ENCODE measurements at regions not wholly inside any gene's neighbourhood (a gene's known extent, or its start where the extent isn't known, plus 50 kb on each side); places are given as distances from the start of the nearest gene placed in this dataset.

GRCh38 chr13:31945202-31945961 lies 86.2 kb upstream of the FRY start:
- no peak overlapping the region for H3K27ac ChIP-seq (ENCODE audit: low read depth in 1 of 2, low read length in 2 of 2)
- peaks cover 1 to 2% of the 10 kb centered on the region in 2 donors for H3K36me3 ChIP-seq (ENCODE audit: control insufficient read depth in 1 of 2, insufficient read depth in 2 of 2, low read length in 1 of 2)
- no peaks in the 10 kb centered on the region for H3K27me3 ChIP-seq (ENCODE audit: control insufficient read depth in 1 of 2, insufficient read depth in 2 of 2, low read length in 1 of 2)
- H3K4me1 ChIP-seq (ENCODE audit: control insufficient read depth in 1 of 2, insufficient read depth in 2 of 2, low read length in 2 of 2) = no peaks in the 10 kb centered on the region
- no peaks in the 10 kb centered on the region for H3K9me3 ChIP-seq (ENCODE audit: control insufficient read depth, low read length)
- ATAC-seq (ENCODE audit: low FRiP score) = no peak
- intact Hi-C loops (cut with DNase I) = no loop called here
- no peak overlapping the region for H3K4me3 ChIP-seq (ENCODE audit: low read length in 2 of 2)
- WGBS, 2 donors = 74 to 76% methylated on average over 14 of the region's 14 CpGs
- DNase-seq = peak; percentile 79 to 90

- Histone ChIP-seq H3K27ac (ENCODE audit: low read depth in 1 of 2, low read length in 2 of 2) (no peak overlapping the region), H3K27me3 (ENCODE audit: control insufficient read depth in 1 of 2, insufficient read depth in 2 of 2, low read length in 1 of 2) (no peaks in the 10 kb centered on the region), H3K9me3 (ENCODE audit: control insufficient read depth, low read length) (no peaks in the 10 kb centered on the region), H3K36me3 (ENCODE audit: control insufficient read depth in 1 of 2, insufficient read depth in 2 of 2, low read length in 1 of 2) (peaks cover 2 to 3% of the 10 kb centered on the region in 2 donors), H3K4me1 (ENCODE audit: control insufficient read depth in 1 of 2, insufficient read depth in 2 of 2, low read length in 2 of 2) (no peaks in the 10 kb centered on the region), H3K4me3 (ENCODE audit: low read length in 2 of 2) (no peak overlapping the region)
- DNase-seq (no peak), ATAC-seq (ENCODE audit: low FRiP score) (no peak)
- intact Hi-C loops (cut with DNase I) = no loop called here
- WGBS, 2 donors = 76 to 79% methylated on average over 3 of the region's 3 CpGs
Measured at GRCh38 chr13:31946091-31946770, 85.3 kb upstream of the FRY start.

GRCh38 chr13:31947105-31947504 lies 84.5 kb upstream of the FRY start:
- H3K27ac ChIP-seq (ENCODE audit: low read depth in 1 of 2, low read length in 2 of 2) = no peak overlapping the region
- H3K27me3 ChIP-seq (ENCODE audit: control insufficient read depth in 1 of 2, insufficient read depth in 2 of 2, low read length in 1 of 2) = no peaks in the 10 kb centered on the region
- DNase-seq (no peak), ATAC-seq (ENCODE audit: low FRiP score) (no peak)
- intact Hi-C loops (cut with DNase I) = no loop called here
- H3K4me1 ChIP-seq (ENCODE audit: control insufficient read depth in 1 of 2, insufficient read depth in 2 of 2, low read length in 2 of 2) = no peaks in the 10 kb centered on the region
- peaks cover 2 to 3% of the 10 kb centered on the region in 2 donors for H3K36me3 ChIP-seq (ENCODE audit: control insufficient read depth in 1 of 2, insufficient read depth in 2 of 2, low read length in 1 of 2)
- H3K9me3 ChIP-seq (ENCODE audit: control insufficient read depth, low read length) = no peaks in the 10 kb centered on the region
- 87 to 95% methylated on average over 2 of the region's 2 CpGs for WGBS, 2 donors
- no peak overlapping the region for H3K4me3 ChIP-seq (ENCODE audit: low read length in 2 of 2)

DNA sequence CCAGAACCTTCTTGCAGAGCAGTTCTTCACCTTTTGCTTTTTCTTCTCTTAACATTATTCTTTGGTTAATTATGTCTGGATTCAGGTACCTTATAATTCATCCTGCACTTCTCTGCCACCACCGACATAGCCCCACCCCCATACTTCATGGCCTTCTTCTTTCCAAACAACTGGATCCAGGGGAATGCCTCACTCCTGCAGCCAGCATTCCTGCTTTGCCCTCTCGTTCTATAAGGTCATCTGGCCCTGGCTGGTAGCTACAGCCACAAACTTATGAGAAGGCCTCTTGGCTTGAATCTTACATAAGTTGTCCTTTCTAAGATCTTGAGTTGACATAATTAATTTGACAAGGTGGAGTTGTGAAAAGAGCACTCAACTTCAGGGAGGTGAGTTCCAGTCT lies 84.1 kb upstream of the FRY start:
- ATAC-seq (ENCODE audit: low FRiP score) (no peak), DNase-seq (no peak)
- no peak overlapping the region for H3K4me3 ChIP-seq (ENCODE audit: low read length in 2 of 2)
- intact Hi-C loops (cut with DNase I) = no loop called here
- H3K36me3 ChIP-seq (ENCODE audit: control insufficient read depth in 1 of 2, insufficient read depth in 2 of 2, low read length in 1 of 2) = peaks cover 2 to 3% of the 10 kb centered on the region in 2 donors
- no peak overlapping the region for H3K27ac ChIP-seq (ENCODE audit: low read depth in 1 of 2, low read length in 2 of 2)
- H3K27me3 ChIP-seq (ENCODE audit: control insufficient read depth in 1 of 2, insufficient read depth in 2 of 2, low read length in 1 of 2) = no peaks in the 10 kb centered on the region
- 38 to 41% methylated on average over 2 of the region's 2 CpGs for WGBS, 2 donors
- H3K4me1 ChIP-seq (ENCODE audit: control insufficient read depth in 1 of 2, insufficient read depth in 2 of 2, low read length in 2 of 2) = no peaks in the 10 kb centered on the region
- no peaks in the 10 kb centered on the region for H3K9me3 ChIP-seq (ENCODE audit: control insufficient read depth, low read length)

DNA sequence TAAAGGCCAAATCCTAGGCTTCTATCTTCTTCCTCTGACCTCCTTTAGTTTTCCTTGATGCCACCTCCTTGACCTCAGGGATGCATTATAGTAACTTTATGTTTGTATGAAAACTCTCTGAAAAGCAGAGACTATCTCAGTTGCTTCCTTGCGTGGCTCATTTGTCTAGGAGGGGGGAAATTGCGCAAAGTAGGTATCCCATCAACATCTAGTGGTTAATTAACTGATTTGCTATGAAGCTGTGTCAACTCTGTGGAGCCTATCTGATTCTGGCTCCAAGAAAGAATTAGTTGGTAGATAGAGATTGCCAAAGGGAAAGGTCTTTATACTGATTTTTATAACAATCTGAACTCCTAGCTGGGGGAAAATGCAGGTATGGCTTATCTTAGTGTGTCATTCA lies 82.1 kb upstream of the FRY start:
- H3K9me3 ChIP-seq (ENCODE audit: control insufficient read depth, low read length) = no peaks in the 10 kb centered on the region
- H3K4me3 ChIP-seq (ENCODE audit: low read length in 2 of 2) = no peak overlapping the region
- no peaks in the 10 kb centered on the region for H3K4me1 ChIP-seq (ENCODE audit: control insufficient read depth in 1 of 2, insufficient read depth in 2 of 2, low read length in 2 of 2)
- intact Hi-C loops (cut with DNase I) = no loop called here
- ATAC-seq (ENCODE audit: low FRiP score) (no peak), DNase-seq (no peak)
- no peak overlapping the region for H3K27ac ChIP-seq (ENCODE audit: low read depth in 1 of 2, low read length in 2 of 2)
- WGBS, 2 donors = 94 to 96% methylated on average over 2 of the region's 2 CpGs
- no peaks in the 10 kb centered on the region for H3K27me3 ChIP-seq (ENCODE audit: control insufficient read depth in 1 of 2, insufficient read depth in 2 of 2, low read length in 1 of 2)
- H3K36me3 ChIP-seq (ENCODE audit: control insufficient read depth in 1 of 2, insufficient read depth in 2 of 2, low read length in 1 of 2) = peaks cover 2 to 3% of the 10 kb centered on the region in 2 donors

DNA sequence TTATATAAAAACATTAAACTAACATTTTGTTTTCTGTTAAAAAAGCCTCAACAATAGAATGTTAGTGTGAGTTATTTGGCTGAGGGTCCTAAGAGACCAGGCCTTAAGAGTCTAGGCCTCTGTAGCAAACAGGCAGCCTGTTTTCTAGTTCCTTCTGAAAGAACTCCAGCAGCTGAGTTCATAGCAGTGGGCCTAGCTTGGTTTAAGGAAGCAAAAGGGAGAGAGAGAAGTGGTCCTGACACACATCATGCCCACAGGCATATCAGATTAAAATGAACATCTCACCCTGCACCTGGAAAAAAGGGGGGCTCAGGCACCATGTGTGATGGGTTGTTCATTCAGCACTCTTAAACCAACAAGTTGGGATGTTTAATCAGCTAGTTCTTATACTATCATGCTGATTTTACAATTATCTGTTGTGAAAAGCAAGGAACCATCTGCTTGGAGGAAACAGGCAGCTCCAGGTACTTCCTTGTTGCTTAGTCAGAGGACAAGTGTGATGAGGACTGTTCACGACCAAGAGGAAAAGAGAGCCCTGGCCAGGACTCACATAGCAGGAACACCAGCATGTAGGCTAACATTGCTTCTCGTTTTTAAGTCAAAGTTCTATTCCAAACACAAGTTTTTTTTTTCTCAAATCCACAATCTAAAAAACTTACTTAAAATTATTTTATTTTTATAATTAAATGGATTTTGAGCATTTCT lies 81.3 kb upstream of the FRY start:
- Histone ChIP-seq H3K27me3 (ENCODE audit: control insufficient read depth in 1 of 2, insufficient read depth in 2 of 2, low read length in 1 of 2) (no peaks in the 10 kb centered on the region), H3K4me1 (ENCODE audit: control insufficient read depth in 1 of 2, insufficient read depth in 2 of 2, low read length in 2 of 2) (no peaks in the 10 kb centered on the region), H3K36me3 (ENCODE audit: control insufficient read depth in 1 of 2, insufficient read depth in 2 of 2, low read length in 1 of 2) (peaks cover 2 to 3% of the 10 kb centered on the region in 2 donors), H3K9me3 (ENCODE audit: control insufficient read depth, low read length) (no peaks in the 10 kb centered on the region), H3K27ac (ENCODE audit: low read depth in 1 of 2, low read length in 2 of 2) (no peak overlapping the region), H3K4me3 (ENCODE audit: low read length in 2 of 2) (no peak overlapping the region)
- DNase-seq = no peak
- 74 to 80% methylated on average over 2 of the region's 2 CpGs for WGBS, 2 donors
- intact Hi-C loops (cut with DNase I) = no loop called here
- ATAC-seq (ENCODE audit: low FRiP score) = no peak

DNA sequence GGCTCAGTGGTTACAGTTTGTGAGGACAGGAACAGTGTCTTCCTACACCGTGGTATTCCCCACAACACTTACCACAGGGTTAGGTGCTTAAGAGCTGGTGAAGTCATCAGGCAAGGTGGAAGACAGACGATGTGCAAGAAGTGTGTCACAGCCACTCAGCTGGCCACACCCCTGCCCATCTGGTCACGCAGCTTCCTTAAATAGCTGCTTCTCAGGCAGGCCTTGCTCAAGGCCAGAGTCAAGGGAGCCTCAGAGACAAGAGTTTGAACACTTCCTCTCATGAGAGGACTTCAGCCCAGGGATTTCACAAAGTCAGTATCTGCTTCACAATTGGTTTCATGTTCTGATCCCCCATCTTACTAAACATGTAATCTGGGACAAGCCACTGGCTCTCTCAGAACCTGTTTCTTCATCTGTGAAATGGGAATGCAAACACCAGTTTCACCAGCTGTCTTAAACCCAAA lies 80.3 kb upstream of the FRY start:
- WGBS, 2 donors = 81 to 86% methylated on average over 3 of the region's 3 CpGs
- ATAC-seq (ENCODE audit: low FRiP score) (no peak), DNase-seq (peak in 1 of 2 donors; percentile 88)
- intact Hi-C loops (cut with DNase I) = no loop called here
- H3K36me3 ChIP-seq (ENCODE audit: control insufficient read depth in 1 of 2, insufficient read depth in 2 of 2, low read length in 1 of 2) = peaks cover 2 to 3% of the 10 kb centered on the region in 2 donors
- no peaks in the 10 kb centered on the region for H3K9me3 ChIP-seq (ENCODE audit: control insufficient read depth, low read length)
- H3K27ac ChIP-seq (ENCODE audit: low read depth in 1 of 2, low read length in 2 of 2) = no peak overlapping the region
- no peak overlapping the region for H3K4me3 ChIP-seq (ENCODE audit: low read length in 2 of 2)
- H3K27me3 ChIP-seq (ENCODE audit: control insufficient read depth in 1 of 2, insufficient read depth in 2 of 2, low read length in 1 of 2) = no peaks in the 10 kb centered on the region
- no peaks in the 10 kb centered on the region for H3K4me1 ChIP-seq (ENCODE audit: control insufficient read depth in 1 of 2, insufficient read depth in 2 of 2, low read length in 2 of 2)

DNA sequence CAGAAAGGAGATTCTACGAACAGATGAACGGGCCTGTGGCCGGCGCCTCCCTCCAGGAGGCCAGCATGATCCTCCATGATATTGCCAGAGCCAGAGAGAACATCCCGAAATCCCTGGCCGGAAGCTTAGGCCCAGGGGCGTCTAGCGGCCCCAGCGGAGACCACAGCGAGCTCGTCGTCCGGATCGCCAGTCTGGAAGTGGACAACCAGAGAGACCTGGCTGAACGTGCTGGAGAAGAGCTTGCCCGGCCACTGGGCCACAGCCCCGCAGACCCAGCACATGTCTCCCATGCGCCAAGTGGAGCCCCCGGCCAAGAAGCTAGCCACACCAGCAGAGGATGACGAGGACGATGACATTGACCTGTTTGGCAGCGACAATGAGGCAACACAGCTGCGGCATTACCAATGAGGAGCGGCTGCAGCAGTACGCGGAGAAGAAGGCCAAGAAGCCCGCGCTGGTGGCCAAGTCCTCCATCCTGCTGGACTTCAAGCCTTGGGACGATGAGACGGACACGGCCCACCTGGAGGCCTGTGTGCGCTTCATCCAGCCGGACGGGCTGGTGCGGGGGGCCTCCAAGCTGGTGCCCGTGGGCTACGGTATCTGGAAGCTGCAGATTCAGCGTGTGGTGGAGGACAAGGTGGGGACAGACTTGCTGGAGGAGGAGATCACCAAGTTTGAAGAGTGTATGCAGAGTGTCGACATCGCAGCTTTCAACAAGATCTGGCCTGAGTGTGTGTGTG lies 78.8 kb upstream of the FRY start:
- Histone ChIP-seq H3K4me3 (ENCODE audit: low read length in 2 of 2) (no peak overlapping the region), H3K36me3 (ENCODE audit: control insufficient read depth in 1 of 2, insufficient read depth in 2 of 2, low read length in 1 of 2) (peaks cover 2 to 3% of the 10 kb centered on the region in 2 donors), H3K27ac (ENCODE audit: low read depth in 1 of 2, low read length in 2 of 2) (no peak overlapping the region), H3K4me1 (ENCODE audit: control insufficient read depth in 1 of 2, insufficient read depth in 2 of 2, low read length in 2 of 2) (no peaks in the 10 kb centered on the region), H3K9me3 (ENCODE audit: control insufficient read depth, low read length) (no peaks in the 10 kb centered on the region), H3K27me3 (ENCODE audit: control insufficient read depth in 1 of 2, insufficient read depth in 2 of 2, low read length in 1 of 2) (no peaks in the 10 kb centered on the region)
- no peak for ATAC-seq (ENCODE audit: low FRiP score)
- no peak for DNase-seq
- 96 to 97% methylated on average over 39 to 40 of the region's 40 CpGs for WGBS, 2 donors
- intact Hi-C loops (cut with DNase I) = no loop called here

Measured in aorta (tissue), 5 donors.